Endothelial cell of umbilical vein (primary cell): ENCODE measurements at regions not wholly inside any gene's neighbourhood (a gene's known extent, or its start where the extent isn't known, plus 50 kb on each side); places are given as distances from the start of the nearest gene placed in this dataset.

Experiments
- BruUV-seq: library from RNA; stranded (reverse); fragments of 400-500 nt; replicated peaks from 2 replicates; lab custom pipeline; 2021; lab: Mats Ljungman, UMichigan
- CTCF ChIA-PET: fragments of 300-600, 350-600 bp; sonication (Branson Sonifier 250); formaldehyde crosslinking; loops from one replicate; lab custom pipeline; 2021; ENCODE audit warnings: antibody characterized with exemption, inconsistent platforms; lab: Charles Lee
- POLR2A ChIA-PET: fragments of 300-600, 350-600 bp; sonication (Branson Sonifier 250); formaldehyde crosslinking; loops from one replicate; lab custom pipeline; 2021; ENCODE audit warnings: antibody characterized with exemption, inconsistent platforms; lab: Charles Lee
- DNase-seq: peaks from one replicate; pipeline ENCODE4 v3.0.0-alpha.2; 2011; ENCODE audit warnings: low read depth, low spot score
- FAIRE-seq: peaks from 2 replicates; lab custom pipeline; 2011; peaks lifted over from hg19 to GRCh38; lab: Jason Lieb, UNC
- H2AFZ ChIP-seq: 2 replicates; pipeline ENCODE4 v1.6.0; 2012; ENCODE audit warnings: low read depth, low read length, control low read depth, inconsistent platforms
- H3K27ac ChIP-seq: 2 replicates; pipeline ENCODE4 v1.5.1; 2011; ENCODE audit warnings: low read depth, mild to moderate bottlenecking, control low read depth, low read length, moderate library complexity; ENCODE audit not compliant: insufficient read depth
- H3K27me3 ChIP-seq, 2 experiments: 2 replicates each; pipeline versions ENCODE4 v1.6.0 to v1.6.1; 2011; ENCODE audit warnings: low read length in 2 of 2, mixed read lengths in 1 of 2; ENCODE audit not compliant: control insufficient read depth in 2 of 2, insufficient read depth in 2 of 2
- H3K36me3 ChIP-seq, 2 experiments: 2 replicates in 1 of 2; 3 replicates in 1 of 2; pipeline ENCODE4 v1.5.1; 2011; ENCODE audit warnings: low read length in 2 of 2, mild to moderate bottlenecking in 1 of 2, moderate library complexity in 1 of 2; ENCODE audit not compliant: control insufficient read depth in 2 of 2, insufficient read depth in 2 of 2; ENCODE audit errors: extremely low read depth in 1 of 2
- H3K4me1 ChIP-seq: 3 replicates; pipeline ENCODE4 v1.5.1; 2011; ENCODE audit warnings: mild to moderate bottlenecking, low read length; ENCODE audit not compliant: control insufficient read depth, insufficient read depth; ENCODE audit errors: extremely low read depth
- H3K4me2 ChIP-seq: 2 replicates; pipeline ENCODE4 v1.6.1; 2011; ENCODE audit warnings: low read length, control low read depth, mixed read lengths; ENCODE audit not compliant: insufficient read depth
- H3K4me3 ChIP-seq, 3 experiments: fragments of 200-600 bp in 1 of 3; sonication (generic), shearing (Covaris generic) in 1 of 3; replicated peaks in 1 of 3; 2 replicates each; pipeline ENCODE4 v1.5.1; 2011 to 2016; ENCODE audit warnings: control low read depth in 3 of 3, low read length in 3 of 3, mild to moderate bottlenecking in 2 of 3, inconsistent platforms in 1 of 3, low read depth in 1 of 3, moderate library complexity in 1 of 3; ENCODE audit not compliant: insufficient read depth in 1 of 3
- H3K79me2 ChIP-seq: 2 replicates; pipeline ENCODE4 v1.6.0; 2012; ENCODE audit warnings: low read length, inconsistent platforms; ENCODE audit not compliant: control insufficient read depth, insufficient read depth
- H3K9ac ChIP-seq: replicated peaks from 2 replicates; pipeline ENCODE3; 2011; ENCODE audit warnings: low read length, control low read depth; ENCODE audit not compliant: insufficient read depth; ENCODE audit errors: extremely low read depth
- H3K9me1 ChIP-seq: replicated peaks from 3 replicates; pipeline ENCODE4 v1.6.0; 2011; ENCODE audit warnings: mild to moderate bottlenecking, low read length; ENCODE audit not compliant: control insufficient read depth, insufficient read depth; ENCODE audit errors: extremely low read depth
- H3K9me3 ChIP-seq: replicated peaks from 2 replicates; pipeline ENCODE4 v1.5.1; 2012; ENCODE audit warnings: low read length, inconsistent platforms; ENCODE audit not compliant: control insufficient read depth, insufficient read depth
- H4K20me1 ChIP-seq: replicated peaks from 2 replicates; pipeline ENCODE3; 2011; ENCODE audit warnings: mild to moderate bottlenecking, low read length; ENCODE audit not compliant: control insufficient read depth, insufficient read depth; ENCODE audit errors: extremely low read depth
- EZH2 ChIP-seq: IDR thresholded peaks from 2 replicates; pipeline ENCODE4 v1.6.1; 2012; ENCODE audit warnings: borderline replicate concordance, low read depth, mild to moderate bottlenecking, moderate library complexity, low read length, inconsistent platforms; ENCODE audit not compliant: severe bottlenecking
- FOS ChIP-seq: IDR thresholded peaks from 2 replicates; pipeline ENCODE4 v1.6.1; 2011; ENCODE audit warnings: mild to moderate bottlenecking, low read length, moderate library complexity, borderline replicate concordance; ENCODE audit not compliant: insufficient read depth
- GATA2 ChIP-seq: IDR thresholded peaks from 2 replicates; pipeline ENCODE4 v1.7.0; 2011; ENCODE audit warnings: low read depth, mild to moderate bottlenecking, moderate library complexity, mixed read lengths, low read length; ENCODE audit not compliant: insufficient read length, insufficient read depth
- JUN ChIP-seq: IDR thresholded peaks from 2 replicates; pipeline ENCODE4 v1.6.1; 2011; ENCODE audit warnings: borderline replicate concordance, low read depth; ENCODE audit not compliant: insufficient read length, insufficient read depth
- MAX ChIP-seq: IDR thresholded peaks from 2 replicates; pipeline ENCODE4 v1.6.1; 2011; ENCODE audit not compliant: insufficient read depth, insufficient read length
- MYC ChIP-seq: IDR thresholded peaks from one replicate; pipeline ENCODE4 v1.6.1; 2011; ENCODE audit warnings: mild to moderate bottlenecking, low read depth, low read length
- POLR2A ChIP-seq: IDR thresholded peaks from 2 replicates; pipeline ENCODE4 v1.6.1; 2012; ENCODE audit warnings: low read depth, mild to moderate bottlenecking, control low read depth, low read length
- POLR2AphosphoS5 ChIP-seq: IDR thresholded peaks from 2 replicates; pipeline ENCODE4 v1.6.1; 2012; ENCODE audit warnings: low read depth, mild to moderate bottlenecking, control low read depth, low read length, moderate library complexity; ENCODE audit not compliant: insufficient read depth
- dilution Hi-C: fragments of 300-500 bp; cut with MboI; formaldehyde crosslinking; loops from one replicate; pipeline ENCODE4 v1.15.0; 2019; ENCODE audit warnings: low sequenced_read_pairs; ENCODE audit not compliant: extremely low pct_ligation_motif_present
- intact Hi-C: fragments of 100-400 bp; cut with micrococcal nuclease; formaldehyde crosslinking; loops from one replicate; pipeline ENCODE4 v1.10.0; 2022
- TF ChIP-seq, protein P1 (sequence below), 2 donors: IDR thresholded peaks; 1 replicate in 1 of 2; 2 replicates in 1 of 2; pipeline ENCODE4 v1.5.1; 2011; ENCODE audit warnings: low read length in 2 of 2, mild to moderate bottlenecking in 2 of 2, moderate library complexity in 2 of 2, control low read depth in 1 of 2, inconsistent platforms in 1 of 2, low read depth in 1 of 2; ENCODE audit not compliant: insufficient read depth in 1 of 2; ENCODE audit errors: extremely low read depth in 1 of 2

DNA sequence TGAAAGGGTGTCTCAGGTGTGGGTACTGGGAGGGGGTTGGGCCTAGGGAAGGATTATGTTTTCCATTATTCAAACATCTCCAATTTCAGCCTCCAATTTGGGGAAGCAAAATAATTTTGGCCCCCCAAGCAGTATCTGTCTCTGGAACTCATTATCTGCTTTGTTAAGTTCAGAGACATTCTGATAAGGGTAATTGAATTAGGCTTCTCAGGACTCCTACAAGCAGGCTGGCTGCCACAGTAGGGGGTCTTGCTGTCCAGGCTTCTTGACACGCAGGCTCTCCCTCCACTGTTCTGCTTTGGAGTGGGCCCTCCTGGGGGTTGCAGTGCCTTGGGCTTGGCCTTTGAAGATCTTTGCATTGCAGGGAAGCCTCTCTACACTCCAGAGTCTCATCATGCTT, 108.1 kb upstream of the SIX2 start:
- no peak overlapping the region for H2AFZ ChIP-seq
- FAIRE-seq, result no peak
- H3K4me1 ChIP-seq, result no peaks in the 10 kb centered on the region
- H3K4me2 ChIP-seq, result no peak overlapping the region
- ChIA-PET CTCF (no interaction called here), POLR2A (no interaction called here)
- no peak overlapping the region for H3K9ac ChIP-seq
- no peaks in the 10 kb centered on the region for H3K9me3 ChIP-seq
- dilution Hi-C loops (no loop called here), intact Hi-C loops (no loop called here)
- no peak overlapping the region for H3K27ac ChIP-seq
- no peaks in the 10 kb centered on the region for H3K27me3 ChIP-seq
- H3K4me3 ChIP-seq, result no peak overlapping the region
- BruUV-seq, result no TSS peak
- H3K79me2 ChIP-seq, result no peaks in the 10 kb centered on the region
- H3K36me3 ChIP-seq, result no peaks in the 10 kb centered on the region
- H3K9me1 ChIP-seq, result no peaks in the 10 kb centered on the region
- TF ChIP-seq EZH2 (no peak), POLR2AphosphoS5 (no peak), MYC (no peak), JUN (no peak), FOS (no peak), POLR2A (no peak), GATA2 (no peak), MAX (no peak)
- TF ChIP-seq, protein P1, sequence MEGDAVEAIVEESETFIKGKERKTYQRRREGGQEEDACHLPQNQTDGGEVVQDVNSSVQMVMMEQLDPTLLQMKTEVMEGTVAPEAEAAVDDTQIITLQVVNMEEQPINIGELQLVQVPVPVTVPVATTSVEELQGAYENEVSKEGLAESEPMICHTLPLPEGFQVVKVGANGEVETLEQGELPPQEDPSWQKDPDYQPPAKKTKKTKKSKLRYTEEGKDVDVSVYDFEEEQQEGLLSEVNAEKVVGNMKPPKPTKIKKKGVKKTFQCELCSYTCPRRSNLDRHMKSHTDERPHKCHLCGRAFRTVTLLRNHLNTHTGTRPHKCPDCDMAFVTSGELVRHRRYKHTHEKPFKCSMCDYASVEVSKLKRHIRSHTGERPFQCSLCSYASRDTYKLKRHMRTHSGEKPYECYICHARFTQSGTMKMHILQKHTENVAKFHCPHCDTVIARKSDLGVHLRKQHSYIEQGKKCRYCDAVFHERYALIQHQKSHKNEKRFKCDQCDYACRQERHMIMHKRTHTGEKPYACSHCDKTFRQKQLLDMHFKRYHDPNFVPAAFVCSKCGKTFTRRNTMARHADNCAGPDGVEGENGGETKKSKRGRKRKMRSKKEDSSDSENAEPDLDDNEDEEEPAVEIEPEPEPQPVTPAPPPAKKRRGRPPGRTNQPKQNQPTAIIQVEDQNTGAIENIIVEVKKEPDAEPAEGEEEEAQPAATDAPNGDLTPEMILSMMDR (IDR thresholded peaks at IDR 0.05; ENCODE audit: extremely low read depth in 1 of 2, insufficient read depth in 1 of 2, low read depth in 1 of 2, low read length in 2 of 2), result no peak
- DNase-seq, result no peak
- H4K20me1 ChIP-seq, result no peaks in the 10 kb centered on the region
